HG02798 (cell line): ENCODE measurements at regions not wholly inside any gene's neighbourhood (a gene's known extent, or its start where the extent isn't known, plus 50 kb on each side); places are given as distances from the start of the nearest gene placed in this dataset.
"Not testable (repeated sequence)": the region's sequence is repeated elsewhere in the genome, so short reads cannot be mapped to it uniquely, and the experiment has no call there.

Experiments
- ATAC-seq: cut with Tn5 transposase; IDR thresholded peaks from one replicate; pipeline ENCODE4 v1.9.1; 2021; ENCODE audit warnings: mild to moderate bottlenecking; ENCODE audit not compliant: unreplicated experiment, poor library complexity

- not testable (repeated sequence) for ATAC-seq
These were observed 122.1 kb downstream of the SPAG6 start for GRCh38 chr10:22467393-22467792.

GRCh38 chr10:22468570-22469320, 123.4 kb downstream of the SPAG6 start:
- no peak for ATAC-seq

GRCh38 chr10:22473044-22473443, 127.7 kb downstream of the SPAG6 start:
- ATAC-seq = no peak

- ATAC-seq = no peak
These were observed 128.2 kb downstream of the SPAG6 start for GRCh38 chr10:22473459-22473858.

GRCh38 chr10:22475651-22476600, 130.6 kb downstream of the SPAG6 start:
- ATAC-seq = no peak

- ATAC-seq = no peak
These were observed 131.5 kb downstream of the SPAG6 start for GRCh38 chr10:22476601-22477321.

GRCh38 chr10:22477334-22478287, 132.3 kb downstream of the SPAG6 start:
- ATAC-seq = peak; percentile 74

- no peak for ATAC-seq
These were observed 133.4 kb downstream of the SPAG6 start for GRCh38 chr10:22478555-22479334.

- no peak for ATAC-seq
These were observed 134.1 kb downstream of the SPAG6 start for GRCh38 chr10:22479419-22479818.

- no peak for ATAC-seq
These were observed 135.8 kb downstream of the SPAG6 start for GRCh38 chr10:22481106-22481505.

- ATAC-seq = no peak
These were observed 136.6 kb downstream of the SPAG6 start for GRCh38 chr10:22481687-22482539.

- ATAC-seq = no peak
These were observed 137.8 kb downstream of the SPAG6 start for GRCh38 chr10:22483132-22483531.
